Upper lobe of left lung (tissue), 6 donors: ENCODE measurements at regions not wholly inside any gene's neighbourhood (a gene's known extent, or its start where the extent isn't known, plus 50 kb on each side); places are given as distances from the start of the nearest gene placed in this dataset.

ENCODE experiments used
- ATAC-seq, 2 donors: fragments of 200-7000 bp; cut with Tn5 transposase; one replicate each; pipeline ENCODE4 v1.9.1; 2022; ENCODE audit warnings: mild to moderate bottlenecking in 2 of 2, moderate library complexity in 2 of 2; ENCODE audit not compliant: low FRiP score in 2 of 2
- DNase-seq, 2 donors: peaks; one replicate each; pipeline ENCODE4 v3.0.0-alpha.2; 2019 to 2020
- H3K27ac ChIP-seq, 4 donors: fragments of 200-600 bp; sonication (generic); one replicate each; pipeline ENCODE4 v1.5.1; 2016 to 2019
- H3K27me3 ChIP-seq, 4 donors: fragments of 200-600 bp; sonication (generic); one replicate each; pipeline ENCODE4 v1.5.1; 2017 to 2019
- H3K36me3 ChIP-seq, 4 donors: fragments of 200-600 bp; sonication (generic); one replicate each; pipeline ENCODE4 v1.5.1; 2016 to 2019
- H3K4me1 ChIP-seq, 4 donors: fragments of 200-600 bp; sonication (generic); one replicate each; pipeline ENCODE4 v1.5.1; 2018 to 2019
- H3K4me3 ChIP-seq, 4 donors: fragments of 200-600 bp; sonication (generic); one replicate each; pipeline ENCODE4 v1.5.1; 2017 to 2019; ENCODE audit warnings: mild to moderate bottlenecking in 2 of 4, moderate library complexity in 1 of 4
- H3K9me3 ChIP-seq, 4 donors: fragments of 200-600 bp; sonication (generic); one replicate each; pipeline ENCODE4 v1.5.1; 2018 to 2019
- EP300 ChIP-seq, 4 donors: sonication (generic); formaldehyde crosslinking; IDR thresholded peaks; one replicate each; pipeline ENCODE4 v1.5.1; 2017; ENCODE audit warnings: antibody characterized with exemption in 4 of 4, control low read depth in 2 of 4
- POLR2A ChIP-seq, 4 donors: fragments of 450-650 bp; IDR thresholded peaks; one replicate each; pipeline ENCODE4 v1.5.1; 2016 to 2017; ENCODE audit warnings: antibody characterized with exemption in 4 of 4, mild to moderate bottlenecking in 2 of 4
- POLR2AphosphoS5 ChIP-seq, 2 donors: sonication (generic); formaldehyde crosslinking; IDR thresholded peaks; one replicate each; pipeline ENCODE4 v1.5.1; 2017; ENCODE audit warnings: antibody characterized with exemption in 2 of 2
- WGBS, 2 donors: methylation state at CpG; one replicate each; pipeline ENCODE4 v1.1.5; 2017 to 2018; 5-methylcytosine and 5-hydroxymethylcytosine counted together
- TF ChIP-seq, protein P1 (sequence below), 6 experiments: fragments of 450-650 bp in 4 of 6; fragments of 200-600 bp in 2 of 6; sonication (generic) in 2 of 6; IDR thresholded peaks; one replicate each; pipeline ENCODE4 v1.5.1; 2016 to 2019; ENCODE audit warnings: antibody characterized with exemption in 6 of 6
- donor health status: DM: no; HTN: no; CAD: no; lungs with moderate emphysema.
- donor health status: DM: no; HTN: yes; CAD: no; lungs with severe emphysema.

DNA sequence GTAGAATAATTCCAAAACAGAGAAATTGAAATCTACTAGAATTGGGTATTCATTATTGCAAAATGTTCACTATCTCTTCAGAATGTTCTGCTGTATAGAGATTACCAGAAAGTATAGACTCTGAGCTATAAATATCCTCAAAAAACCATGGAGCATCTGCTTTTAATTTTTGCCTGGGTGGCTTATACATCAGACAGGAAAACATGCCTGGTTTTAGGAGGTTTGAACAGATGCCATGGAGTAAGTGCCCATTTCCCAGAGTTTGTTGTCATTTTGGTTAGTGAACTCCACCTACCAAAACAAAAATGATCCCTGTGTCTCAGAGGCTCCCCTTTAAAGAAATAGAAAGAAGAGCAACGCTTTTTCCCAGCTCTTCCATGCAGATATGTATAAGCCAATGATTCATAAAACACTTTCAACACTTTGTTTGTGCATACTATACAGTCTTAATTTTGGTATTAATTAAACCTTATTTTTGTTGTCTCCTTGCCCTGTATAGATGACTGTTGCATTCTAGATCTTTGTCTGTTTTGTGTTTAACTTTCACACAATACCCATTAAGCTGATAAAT lies 68.7 kb downstream of the MEPE start:
- TF ChIP-seq POLR2A (IDR thresholded peaks at IDR 0.05) = no peak
- Histone ChIP-seq H3K36me3 (no peaks in the 10 kb centered on the region), H3K4me1 (peaks cover 0 to 2% (median 0%) of the 10 kb centered on the region in 4 donors), H3K27ac (no peak overlapping the region), H3K9me3 (no peaks in the 10 kb centered on the region), H3K27me3 (no peaks in the 10 kb centered on the region), H3K4me3 (no peak overlapping the region)
- no peak for ATAC-seq
- no peak for DNase-seq
- WGBS, 2 donors = 71 to 85% methylated on average over 1 of the region's 1 CpG

DNA sequence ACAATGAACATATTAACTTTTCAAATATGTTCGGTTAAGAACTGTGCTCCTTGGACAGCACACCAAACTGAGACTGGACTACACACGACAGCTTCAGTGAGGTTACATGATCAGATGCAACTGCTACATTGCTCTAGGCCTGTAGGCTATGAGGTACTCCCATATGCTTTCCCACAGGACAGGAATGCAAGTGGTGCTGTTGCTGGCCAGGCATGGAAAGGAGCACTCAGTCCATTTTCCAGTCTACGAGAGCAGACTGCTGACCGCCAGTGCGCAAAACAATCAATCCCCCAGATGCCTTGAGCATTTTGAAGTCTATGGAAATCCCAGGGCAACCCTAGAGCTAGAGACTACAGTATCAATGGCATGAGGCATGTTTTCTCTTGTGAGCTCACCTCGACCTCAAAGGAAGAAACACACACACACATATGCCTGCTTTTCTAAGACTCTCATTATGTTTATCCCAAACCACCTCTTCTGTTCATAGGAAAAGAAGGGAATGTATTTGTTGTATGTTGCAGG lies 70.8 kb upstream of the SPP1 start:
- H3K4me3 ChIP-seq = no peak overlapping the region
- H3K9me3 ChIP-seq = no peaks in the 10 kb centered on the region
- no peaks in the 10 kb centered on the region for H3K4me1 ChIP-seq
- no peak overlapping the region for H3K27ac ChIP-seq
- ATAC-seq (no peak), DNase-seq (no peak)
- WGBS, 2 donors = 83 to 88% methylated on average over 5 to 6 of the region's 6 CpGs
- H3K36me3 ChIP-seq = no peaks in the 10 kb centered on the region
- TF ChIP-seq POLR2AphosphoS5 (IDR thresholded peaks at IDR 0.05) (no peak), POLR2A (IDR thresholded peaks at IDR 0.05) (no peak), EP300 (IDR thresholded peaks at IDR 0.05) (no peak)
- TF ChIP-seq, protein P1, sequence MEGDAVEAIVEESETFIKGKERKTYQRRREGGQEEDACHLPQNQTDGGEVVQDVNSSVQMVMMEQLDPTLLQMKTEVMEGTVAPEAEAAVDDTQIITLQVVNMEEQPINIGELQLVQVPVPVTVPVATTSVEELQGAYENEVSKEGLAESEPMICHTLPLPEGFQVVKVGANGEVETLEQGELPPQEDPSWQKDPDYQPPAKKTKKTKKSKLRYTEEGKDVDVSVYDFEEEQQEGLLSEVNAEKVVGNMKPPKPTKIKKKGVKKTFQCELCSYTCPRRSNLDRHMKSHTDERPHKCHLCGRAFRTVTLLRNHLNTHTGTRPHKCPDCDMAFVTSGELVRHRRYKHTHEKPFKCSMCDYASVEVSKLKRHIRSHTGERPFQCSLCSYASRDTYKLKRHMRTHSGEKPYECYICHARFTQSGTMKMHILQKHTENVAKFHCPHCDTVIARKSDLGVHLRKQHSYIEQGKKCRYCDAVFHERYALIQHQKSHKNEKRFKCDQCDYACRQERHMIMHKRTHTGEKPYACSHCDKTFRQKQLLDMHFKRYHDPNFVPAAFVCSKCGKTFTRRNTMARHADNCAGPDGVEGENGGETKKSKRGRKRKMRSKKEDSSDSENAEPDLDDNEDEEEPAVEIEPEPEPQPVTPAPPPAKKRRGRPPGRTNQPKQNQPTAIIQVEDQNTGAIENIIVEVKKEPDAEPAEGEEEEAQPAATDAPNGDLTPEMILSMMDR (IDR thresholded peaks at IDR 0.05) = no peak
- no peaks in the 10 kb centered on the region for H3K27me3 ChIP-seq

DNA sequence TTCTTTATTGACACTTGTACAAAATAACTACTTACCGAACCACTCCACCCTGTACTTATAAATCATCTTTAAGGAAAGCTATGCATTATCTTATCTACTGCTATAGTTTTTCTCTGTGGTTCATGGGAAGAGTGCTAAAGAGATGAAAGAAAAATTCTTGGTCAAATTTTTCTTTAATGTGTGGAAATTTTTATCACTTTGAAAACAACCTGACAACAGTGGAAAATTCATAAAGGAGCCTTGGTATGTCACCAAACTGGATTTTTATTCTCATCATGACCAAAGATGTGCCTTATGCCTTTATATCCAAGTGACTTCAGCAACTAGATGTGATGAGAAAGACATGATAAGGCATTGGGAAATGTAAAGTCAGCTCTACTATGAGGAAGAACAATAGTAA lies 67.2 kb upstream of the SPP1 start:
- TF ChIP-seq POLR2A (IDR thresholded peaks at IDR 0.05) (no peak), POLR2AphosphoS5 (IDR thresholded peaks at IDR 0.05) (no peak), EP300 (IDR thresholded peaks at IDR 0.05) (no peak)
- TF ChIP-seq, protein P1 (IDR thresholded peaks at IDR 0.05) = no peak
- no peaks in the 10 kb centered on the region for H3K36me3 ChIP-seq
- 78 to 88% methylated on average over 1 of the region's 1 CpG for WGBS, 2 donors
- H3K9me3 ChIP-seq = no peaks in the 10 kb centered on the region
- no peaks in the 10 kb centered on the region for H3K27me3 ChIP-seq
- H3K4me1 ChIP-seq = peaks cover 0 to 12% (median 5%) of the 10 kb centered on the region in 4 donors
- H3K27ac ChIP-seq = no peak overlapping the region
- ATAC-seq (no peak), DNase-seq (no peak)
- no peak overlapping the region for H3K4me3 ChIP-seq

- no peaks in the 10 kb centered on the region for H3K9me3 ChIP-seq
- ATAC-seq = no peak
- H3K27ac ChIP-seq = no peak overlapping the region
- H3K4me3 ChIP-seq = no peak overlapping the region
- TF ChIP-seq, protein P1 (IDR thresholded peaks at IDR 0.05) = no peak
- TF ChIP-seq POLR2A (IDR thresholded peaks at IDR 0.05) (no peak), POLR2AphosphoS5 (IDR thresholded peaks at IDR 0.05) (no peak), EP300 (IDR thresholded peaks at IDR 0.05) (no peak)
- no peaks in the 10 kb centered on the region for H3K27me3 ChIP-seq
- no peak for DNase-seq
- H3K4me1 ChIP-seq = peaks cover 0 to 12% (median 5%) of the 10 kb centered on the region in 4 donors
- WGBS, 2 donors = 70 to 73% methylated on average over 5 of the region's 5 CpGs
- no peaks in the 10 kb centered on the region for H3K36me3 ChIP-seq
Observed at GRCh38 chr4:87910795-87911194, 64.7 kb upstream of the SPP1 start.

- DNase-seq = no peak
- H3K4me3 ChIP-seq = no peak overlapping the region
- no peak overlapping the region for H3K27ac ChIP-seq
- no peaks in the 10 kb centered on the region for H3K27me3 ChIP-seq
- WGBS, 2 donors = 35 to 43% methylated on average over 4 of the region's 4 CpGs
- H3K36me3 ChIP-seq = no peaks in the 10 kb centered on the region
- H3K4me1 ChIP-seq = peaks cover 0 to 12% (median 5%) of the 10 kb centered on the region in 4 donors
- no peak for ATAC-seq
- H3K9me3 ChIP-seq = no peaks in the 10 kb centered on the region
- TF ChIP-seq, protein P1 (IDR thresholded peaks at IDR 0.05) = no peak
- TF ChIP-seq POLR2A (IDR thresholded peaks at IDR 0.05) = no peak
- TF ChIP-seq POLR2AphosphoS5 (IDR thresholded peaks at IDR 0.05) = no peak
- TF ChIP-seq EP300 (IDR thresholded peaks at IDR 0.05) = no peak
Observed at GRCh38 chr4:87911252-87911774, 64.2 kb upstream of the SPP1 start.
